ENCODE measurements at regions not wholly inside any gene's neighbourhood (a gene's known extent, or its start where the extent isn't known, plus 50 kb on each side); places are given as distances from the start of the nearest gene placed in this dataset.

DNA sequence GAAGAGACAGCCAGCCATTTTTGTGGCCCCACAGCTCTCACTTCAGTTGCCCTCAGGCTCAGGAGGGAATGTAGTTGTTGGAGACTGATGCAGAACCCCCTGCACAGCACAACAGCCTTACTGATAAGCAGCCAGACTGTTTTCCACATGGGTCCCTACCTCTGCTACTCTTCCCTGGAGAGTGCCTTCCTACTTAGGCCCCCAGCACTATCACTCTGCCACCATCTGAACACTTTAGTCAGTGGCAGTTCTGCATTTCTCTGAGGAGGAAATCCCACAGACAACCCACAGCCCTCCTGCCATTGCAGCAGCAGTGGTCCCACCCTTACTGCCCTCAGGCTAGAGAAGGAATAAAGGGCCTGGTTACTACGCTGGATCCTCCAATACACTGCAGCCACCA lies 61.8 kb upstream of the PTPRD start:
- no peak for DNase-seq (ENCODE audit: low read depth)

- DNase-seq (ENCODE audit: low read depth): peak; percentile 52
Observed at GRCh38 chr9:10678010-10678409, 65.2 kb upstream of the PTPRD start.

- peak; percentile 64 for DNase-seq (ENCODE audit: low read depth)
Observed at GRCh38 chr9:10678790-10679189, 66.0 kb upstream of the PTPRD start.

GRCh38 chr9:10686943-10687342 lies 74.1 kb upstream of the PTPRD start:
- DNase-seq (ENCODE audit: low read depth): no peak

- DNase-seq (ENCODE audit: low read depth): no peak
Observed at GRCh38 chr9:10690546-10690945, 77.7 kb upstream of the PTPRD start.

DNA sequence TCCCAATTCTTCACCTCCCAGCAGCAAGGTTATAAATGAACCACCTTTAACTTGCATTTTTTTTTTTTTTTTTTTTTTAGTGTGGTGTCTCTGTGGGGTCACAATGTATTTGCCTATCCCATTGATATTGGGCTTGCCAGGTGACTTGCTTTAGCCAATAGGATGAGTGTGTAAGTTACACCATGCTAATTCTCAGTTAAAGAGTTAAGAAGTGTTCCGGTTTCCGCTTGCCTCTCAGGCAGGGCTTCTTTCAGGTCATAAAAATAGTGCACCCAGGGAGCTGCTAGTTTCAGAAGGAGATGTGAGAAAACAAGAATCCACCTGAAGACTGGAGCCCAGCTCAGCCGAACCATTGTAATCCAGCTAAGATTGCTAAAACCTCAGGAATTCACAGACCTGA lies 84.2 kb upstream of the PTPRD start:
- no peak for DNase-seq (ENCODE audit: low read depth)

DNA sequence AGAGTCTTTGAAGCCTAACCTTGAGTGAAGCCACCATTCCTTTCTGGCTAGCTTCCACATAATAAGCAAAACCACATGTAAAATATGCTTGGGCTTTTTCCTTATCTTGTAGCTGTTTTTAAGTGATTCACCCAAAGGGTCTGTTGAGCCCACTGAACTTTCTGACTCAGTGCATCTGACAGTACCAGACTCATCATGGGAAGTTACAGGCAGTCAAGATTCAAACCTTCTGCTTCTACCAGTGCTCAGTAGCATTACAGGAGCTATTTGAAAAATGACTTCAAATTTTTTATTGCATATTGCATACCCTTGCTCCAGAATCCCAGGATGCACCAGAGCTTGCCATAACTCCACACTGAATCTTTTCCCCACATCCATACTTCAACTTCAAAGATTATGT lies 87.5 kb upstream of the PTPRD start:
- DNase-seq (ENCODE audit: low read depth): peak; percentile 8

- DNase-seq (ENCODE audit: low read depth): no peak
Observed at GRCh38 chr9:10700915-10701314, 88.1 kb upstream of the PTPRD start.

GRCh38 chr9:10701906-10702305 lies 89.1 kb upstream of the PTPRD start:
- no peak for DNase-seq (ENCODE audit: low read depth)

GRCh38 chr9:10703139-10703538 lies 90.3 kb upstream of the PTPRD start:
- DNase-seq (ENCODE audit: low read depth): no peak

GRCh38 chr9:10704720-10705119 lies 91.9 kb upstream of the PTPRD start:
- peak; percentile 71 for DNase-seq (ENCODE audit: low read depth)

DNA sequence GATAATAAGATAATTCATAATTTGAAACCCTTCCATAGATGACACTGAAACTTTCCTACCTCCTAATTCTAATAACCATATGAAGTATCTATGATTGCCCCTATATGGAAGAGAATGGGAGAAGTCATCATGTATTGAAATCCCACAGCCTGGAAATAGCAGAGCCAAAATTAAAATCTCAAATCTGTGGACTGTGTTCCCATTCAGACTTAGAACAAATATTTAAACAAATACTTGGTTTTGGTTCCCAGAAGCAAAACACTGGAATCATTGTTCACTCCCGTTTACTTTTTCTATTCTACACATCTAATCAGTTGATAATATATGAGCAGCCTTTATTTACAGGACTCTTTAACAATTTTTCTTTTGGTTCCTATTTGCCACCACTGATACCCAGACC lies 92.6 kb upstream of the PTPRD start:
- DNase-seq (ENCODE audit: low read depth): no peak

- peak; percentile 11 for DNase-seq (ENCODE audit: low read depth)
Observed at GRCh38 chr9:10706788-10707187, 94.0 kb upstream of the PTPRD start.

- no peak for DNase-seq (ENCODE audit: low read depth)
Observed at GRCh38 chr9:10721301-10721700, 108.5 kb upstream of the PTPRD start.

- no peak for DNase-seq (ENCODE audit: low read depth)
Observed at GRCh38 chr9:10729213-10729612, 116.4 kb upstream of the PTPRD start.

GRCh38 chr9:10744669-10745068 lies 131.9 kb upstream of the PTPRD start:
- DNase-seq (ENCODE audit: low read depth): no peak

DNA sequence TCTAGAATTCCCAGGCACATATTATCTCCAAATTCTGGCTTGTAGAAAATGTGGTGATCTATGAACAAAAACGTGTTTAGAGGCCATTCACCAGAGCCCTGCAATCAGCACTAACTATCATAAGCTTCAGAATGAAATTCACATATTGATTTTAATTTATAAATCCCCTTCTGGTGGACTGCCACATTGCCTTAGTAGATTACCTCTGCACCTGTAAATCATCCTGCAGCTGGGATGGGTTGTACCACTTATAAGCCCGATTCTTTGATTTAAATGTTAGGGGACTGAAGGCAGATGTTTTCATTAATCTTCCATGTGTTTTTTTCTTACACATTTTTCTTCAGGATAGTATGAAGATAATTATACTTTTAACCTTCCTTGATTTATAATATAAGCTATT lies 140.7 kb upstream of the PTPRD start:
- DNase-seq (ENCODE audit: low read depth): no peak

GRCh38 chr9:10764481-10764880 lies 151.7 kb upstream of the PTPRD start:
- DNase-seq (ENCODE audit: low read depth): no peak

- no peak for DNase-seq (ENCODE audit: low read depth)
Observed at GRCh38 chr9:10773136-10773535, 160.3 kb upstream of the PTPRD start.

DNA sequence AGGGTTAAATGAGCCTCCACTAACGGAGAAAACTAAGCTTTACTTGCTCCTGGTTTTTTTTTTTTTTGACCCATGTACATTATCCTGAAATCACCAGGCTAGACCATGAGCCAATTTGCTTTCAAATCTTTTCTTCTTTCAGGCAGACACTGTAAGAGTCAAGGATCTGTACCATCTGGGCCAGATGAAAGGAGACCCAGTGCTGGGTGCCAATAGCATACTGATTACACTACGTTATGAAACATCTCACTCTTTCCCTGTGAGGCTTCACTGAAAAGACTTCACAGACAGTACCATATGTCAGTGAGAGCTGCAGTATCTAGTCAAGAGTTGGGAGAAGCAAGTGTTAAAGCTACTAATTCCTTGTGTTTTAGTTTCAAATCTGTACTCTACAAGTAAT lies 161.2 kb upstream of the PTPRD start:
- DNase-seq (ENCODE audit: low read depth): no peak

GRCh38 chr9:10785255-10785654 lies 172.5 kb upstream of the PTPRD start:
- no peak for DNase-seq (ENCODE audit: low read depth)

DNA sequence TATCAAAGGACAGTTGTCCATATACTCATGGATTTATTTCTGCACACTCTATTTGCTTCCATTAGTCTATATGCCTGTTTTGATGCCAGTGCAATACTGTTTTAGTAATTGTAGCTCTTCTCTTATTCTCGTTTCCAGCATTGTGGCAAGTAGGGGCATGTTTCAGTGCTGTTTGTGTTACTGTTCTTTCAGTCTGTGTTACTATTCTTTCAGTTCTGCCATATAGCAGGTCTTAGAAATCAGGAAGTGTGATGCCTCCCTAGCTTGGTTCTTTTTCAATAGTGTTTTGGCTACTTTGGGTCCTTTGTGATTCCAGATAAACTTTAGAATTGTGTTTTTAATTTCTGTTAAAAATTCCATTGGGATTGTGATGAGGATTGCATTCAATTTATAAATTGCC lies 180.5 kb upstream of the PTPRD start:
- no peak for DNase-seq (ENCODE audit: low read depth)

GRCh38 chr9:10804486-10804885 lies 191.7 kb upstream of the PTPRD start:
- DNase-seq (ENCODE audit: low read depth): no peak

DNA sequence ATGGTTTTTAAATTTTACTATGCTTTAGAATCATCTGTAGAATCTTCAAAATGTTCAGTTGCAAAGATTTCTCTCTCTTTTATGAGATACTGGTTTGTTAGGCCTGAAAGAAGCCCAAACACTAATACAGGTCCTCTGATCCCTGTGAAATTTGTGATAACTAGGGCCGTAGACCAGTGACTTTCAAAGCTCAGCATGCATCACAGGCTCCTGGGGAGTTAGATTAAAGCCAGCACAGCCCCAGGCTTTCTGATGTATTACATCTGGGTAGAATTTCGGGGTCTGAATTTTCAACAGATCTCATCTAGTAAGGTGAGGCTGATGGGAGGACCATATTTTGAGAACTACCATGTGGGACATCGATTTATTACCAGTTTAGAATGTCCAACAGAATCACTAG lies 194.1 kb upstream of the PTPRD start:
- no peak for DNase-seq (ENCODE audit: low read depth)

- DNase-seq (ENCODE audit: low read depth): no peak
Observed at GRCh38 chr9:10818206-10818605, 205.4 kb upstream of the PTPRD start.

Data from HT1080 (cell line).